OCI-LY1 (cell line): ENCODE measurements at regions not wholly inside any gene's neighbourhood (a gene's known extent, or its start where the extent isn't known, plus 50 kb on each side); places are given as distances from the start of the nearest gene placed in this dataset.

Experiments used
- H2AFZ ChIP-seq: fragments of 200-600 bp; sonication (generic), shearing (Covaris generic); 2 replicates; pipeline ENCODE4 v1.6.0; 2014; ENCODE audit warnings: antibody characterized with exemption, mild to moderate bottlenecking, low read length
- H3F3A ChIP-seq: fragments of 200-600 bp; sonication (generic), shearing (Covaris generic); 2 replicates; pipeline ENCODE4 v1.6.0; 2014; ENCODE audit warnings: mild to moderate bottlenecking, antibody characterized with exemption, low read length, moderate library complexity; ENCODE audit not compliant: insufficient read depth
- H3K27ac ChIP-seq: fragments of 200-600 bp; sonication (generic); 2 replicates; pipeline ENCODE4 v1.5.1; 2014; ENCODE audit warnings: low read length, mixed run types, mild to moderate bottlenecking, low read depth; ENCODE audit not compliant: poor library complexity, severe bottlenecking
- H3K27me3 ChIP-seq: fragments of 200-600 bp; sonication (generic); 2 replicates; pipeline ENCODE4 v1.6.0; 2014; ENCODE audit warnings: antibody characterized with exemption, mild to moderate bottlenecking, low read length, moderate library complexity; ENCODE audit not compliant: insufficient read depth
- H3K36me3 ChIP-seq: fragments of 200-600 bp; sonication (generic); 2 replicates; pipeline ENCODE4 v1.6.1; 2014; ENCODE audit warnings: mild to moderate bottlenecking, antibody characterized with exemption, low read length, moderate library complexity, mixed read lengths; ENCODE audit not compliant: insufficient read depth
- H3K4me1 ChIP-seq: fragments of 200-600 bp; sonication (generic); 2 replicates; pipeline ENCODE4 v1.5.1; 2014; ENCODE audit warnings: mild to moderate bottlenecking, low read length, moderate library complexity; ENCODE audit not compliant: insufficient read depth, severe bottlenecking
- H3K4me2 ChIP-seq: fragments of 200-600 bp; sonication (generic), shearing (Covaris generic); 2 replicates; pipeline ENCODE4 v1.6.1; 2014; ENCODE audit warnings: low read length
- H3K4me3 ChIP-seq: fragments of 200-600 bp; sonication (generic); 2 replicates; pipeline ENCODE4 v1.5.1; 2014; ENCODE audit warnings: low read length, low read depth, mild to moderate bottlenecking, mixed read lengths; ENCODE audit not compliant: poor library complexity, severe bottlenecking
- H3K79me2 ChIP-seq: fragments of 200-600 bp; shearing (Covaris generic); 2 replicates; pipeline ENCODE4 v1.6.1; 2016; ENCODE audit warnings: mixed run types, low read length, mixed read lengths; ENCODE audit not compliant: insufficient read depth
- H3K9ac ChIP-seq: fragments of 200-600 bp; sonication (generic), shearing (Covaris generic); 2 replicates; pipeline ENCODE4 v1.6.1; 2014; ENCODE audit warnings: mild to moderate bottlenecking, low read length, mixed read lengths
- H3K9me2 ChIP-seq: fragments of 200-600 bp; sonication (generic), shearing (Covaris generic); 2 replicates; pipeline ENCODE4 v1.6.1; 2014; ENCODE audit warnings: low read depth, mild to moderate bottlenecking, low read length, mixed read lengths
- H3K9me3 ChIP-seq: fragments of 200-600 bp; shearing (Covaris generic); 2 replicates; pipeline ENCODE4 v1.6.1; 2014; ENCODE audit warnings: low read length, mixed read lengths
- H4K20me1 ChIP-seq: fragments of 200-600 bp; sonication (generic), shearing (Covaris generic); 2 replicates; pipeline ENCODE4 v1.6.0; 2016; ENCODE audit warnings: mild to moderate bottlenecking, low read length; ENCODE audit not compliant: insufficient read depth
- EZH2 ChIP-seq: fragments of 200-600 bp; sonication (generic), shearing (Covaris generic); IDR thresholded peaks from 2 replicates; pipeline ENCODE4 v1.8.0; 2017; ENCODE audit warnings: borderline replicate concordance, mixed run types, mild to moderate bottlenecking, antibody characterized with exemption, low read length, moderate library complexity, mixed read lengths
- TF ChIP-seq, protein P1 (sequence below): fragments of 200-600 bp; sonication (generic), shearing (Covaris generic); IDR thresholded peaks from 2 replicates; pipeline ENCODE4 v1.5.1; 2017; ENCODE audit warnings: mild to moderate bottlenecking, antibody characterized with exemption, low read length, moderate library complexity, mixed read lengths

DNA sequence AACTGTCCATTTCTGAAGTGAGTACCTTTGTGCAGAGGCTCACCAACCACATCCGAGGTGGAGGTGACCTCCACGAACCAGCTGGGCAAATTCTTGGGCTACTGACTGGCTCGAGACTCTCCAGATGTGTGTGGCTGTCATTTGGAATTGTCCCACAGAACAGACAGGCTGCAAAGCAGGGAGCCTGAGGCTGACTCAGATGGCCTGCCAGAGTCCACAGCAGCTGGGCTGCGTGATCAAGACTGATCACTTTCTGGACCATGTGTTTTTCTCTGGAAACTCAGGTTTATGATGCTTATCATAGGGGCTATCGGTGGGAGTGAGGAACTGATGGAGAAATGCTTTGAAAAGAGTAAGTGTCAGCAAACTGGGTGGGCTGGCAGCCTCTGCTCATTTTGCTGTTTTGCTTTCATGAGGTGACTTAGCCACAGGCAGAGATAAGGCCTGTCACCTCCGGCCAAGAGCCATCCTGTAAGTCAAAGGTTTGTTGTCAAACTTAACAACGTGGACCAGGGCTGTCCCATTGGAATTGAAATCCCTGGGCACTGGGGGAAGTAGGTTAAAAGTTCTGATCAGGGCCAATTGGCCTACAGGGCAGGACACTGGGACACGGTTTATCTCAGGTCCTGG lies 120.4 kb downstream of the LIPG start:
- no peak overlapping the region for H3K9ac ChIP-seq
- no peak overlapping the region for H3K4me3 ChIP-seq
- no peaks in the 10 kb centered on the region for H3K27me3 ChIP-seq
- no peak for TF ChIP-seq EZH2
- TF ChIP-seq, protein P1, sequence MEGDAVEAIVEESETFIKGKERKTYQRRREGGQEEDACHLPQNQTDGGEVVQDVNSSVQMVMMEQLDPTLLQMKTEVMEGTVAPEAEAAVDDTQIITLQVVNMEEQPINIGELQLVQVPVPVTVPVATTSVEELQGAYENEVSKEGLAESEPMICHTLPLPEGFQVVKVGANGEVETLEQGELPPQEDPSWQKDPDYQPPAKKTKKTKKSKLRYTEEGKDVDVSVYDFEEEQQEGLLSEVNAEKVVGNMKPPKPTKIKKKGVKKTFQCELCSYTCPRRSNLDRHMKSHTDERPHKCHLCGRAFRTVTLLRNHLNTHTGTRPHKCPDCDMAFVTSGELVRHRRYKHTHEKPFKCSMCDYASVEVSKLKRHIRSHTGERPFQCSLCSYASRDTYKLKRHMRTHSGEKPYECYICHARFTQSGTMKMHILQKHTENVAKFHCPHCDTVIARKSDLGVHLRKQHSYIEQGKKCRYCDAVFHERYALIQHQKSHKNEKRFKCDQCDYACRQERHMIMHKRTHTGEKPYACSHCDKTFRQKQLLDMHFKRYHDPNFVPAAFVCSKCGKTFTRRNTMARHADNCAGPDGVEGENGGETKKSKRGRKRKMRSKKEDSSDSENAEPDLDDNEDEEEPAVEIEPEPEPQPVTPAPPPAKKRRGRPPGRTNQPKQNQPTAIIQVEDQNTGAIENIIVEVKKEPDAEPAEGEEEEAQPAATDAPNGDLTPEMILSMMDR, result no peak
- H3F3A ChIP-seq, result no peaks in the 10 kb centered on the region
- no peaks in the 10 kb centered on the region for H3K4me1 ChIP-seq
- H3K4me2 ChIP-seq, result no peak overlapping the region
- H3K36me3 ChIP-seq, result no peaks in the 10 kb centered on the region
- no peak overlapping the region for H3K27ac ChIP-seq
- no peaks in the 10 kb centered on the region for H4K20me1 ChIP-seq
- H3K9me2 ChIP-seq, result no peaks in the 10 kb centered on the region
- no peak overlapping the region for H2AFZ ChIP-seq
- H3K9me3 ChIP-seq, result no peaks in the 10 kb centered on the region
- H3K79me2 ChIP-seq, result no peaks in the 10 kb centered on the region

DNA sequence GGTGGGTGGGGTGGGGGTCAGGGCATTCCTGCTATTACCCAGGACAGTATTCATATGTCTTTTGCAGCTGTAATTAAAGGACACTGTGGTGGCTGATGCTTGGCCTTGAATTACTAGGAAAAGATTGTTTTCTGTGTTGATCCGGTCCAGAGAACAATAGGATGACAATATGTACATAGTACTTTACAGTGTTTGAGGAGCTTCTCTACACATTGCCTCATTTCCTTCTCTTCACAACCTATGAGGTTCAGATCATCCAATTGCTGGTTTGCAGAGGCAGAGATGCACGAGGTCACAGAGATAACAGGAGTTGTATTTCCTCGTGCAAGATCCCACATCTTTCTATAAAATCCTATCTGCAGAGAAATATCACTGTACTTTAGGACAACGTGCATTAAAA lies 119.5 kb downstream of the LIPG start:
- TF ChIP-seq EZH2, result no peak
- TF ChIP-seq, protein P1, result no peak
- no peaks in the 10 kb centered on the region for H3K9me2 ChIP-seq
- H3K27ac ChIP-seq, result no peak overlapping the region
- no peaks in the 10 kb centered on the region for H3F3A ChIP-seq
- H3K27me3 ChIP-seq, result no peaks in the 10 kb centered on the region
- no peaks in the 10 kb centered on the region for H4K20me1 ChIP-seq
- H3K79me2 ChIP-seq, result no peaks in the 10 kb centered on the region
- H3K9me3 ChIP-seq, result no peaks in the 10 kb centered on the region
- no peak overlapping the region for H3K9ac ChIP-seq
- H3K36me3 ChIP-seq, result no peaks in the 10 kb centered on the region
- H3K4me2 ChIP-seq, result no peak overlapping the region
- H2AFZ ChIP-seq, result no peak overlapping the region
- no peak overlapping the region for H3K4me3 ChIP-seq
- H3K4me1 ChIP-seq, result no peaks in the 10 kb centered on the region

DNA sequence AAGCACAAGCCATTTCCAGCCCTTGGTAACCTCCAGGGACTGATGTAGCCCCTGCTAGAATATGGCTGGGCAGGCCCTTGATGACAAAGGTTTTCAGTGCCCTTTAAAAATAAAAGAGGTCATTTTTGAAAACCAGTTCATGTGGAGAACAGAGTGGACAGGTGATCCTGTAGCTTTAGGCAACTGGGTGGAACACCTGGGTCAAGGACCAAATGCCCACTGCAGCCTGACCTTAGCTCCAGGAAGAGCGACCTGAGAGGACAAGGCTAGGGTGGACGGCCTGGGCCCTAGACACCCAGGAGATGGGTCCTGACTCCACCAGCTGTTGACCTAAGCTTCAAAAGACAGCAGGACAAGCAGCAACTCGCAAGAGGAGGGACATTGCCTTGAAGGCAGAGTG lies 116.6 kb downstream of the LIPG start:
- H3K9me3 ChIP-seq, result no peaks in the 10 kb centered on the region
- no peaks in the 10 kb centered on the region for H3F3A ChIP-seq
- H3K9me2 ChIP-seq, result no peaks in the 10 kb centered on the region
- no peak overlapping the region for H3K4me3 ChIP-seq
- no peaks in the 10 kb centered on the region for H3K36me3 ChIP-seq
- no peak for TF ChIP-seq EZH2
- TF ChIP-seq, protein P1, result no peak
- no peak overlapping the region for H3K4me2 ChIP-seq
- no peaks in the 10 kb centered on the region for H4K20me1 ChIP-seq
- no peak overlapping the region for H3K9ac ChIP-seq
- H3K4me1 ChIP-seq, result no peaks in the 10 kb centered on the region
- no peaks in the 10 kb centered on the region for H3K79me2 ChIP-seq
- H2AFZ ChIP-seq, result no peak overlapping the region
- no peaks in the 10 kb centered on the region for H3K27me3 ChIP-seq
- H3K27ac ChIP-seq, result no peak overlapping the region
